PC-3 (cell line): ENCODE measurements at regions not wholly inside any gene's neighbourhood (a gene's known extent, or its start where the extent isn't known, plus 50 kb on each side); places are given as distances from the start of the nearest gene placed in this dataset.

ENCODE experiments used
- ATAC-seq: fragments of 200-7000 bp; cut with Tn5 transposase; 2 replicates; pipeline ENCODE4 v1.9.1; 2020; ENCODE audit warnings: mild to moderate bottlenecking, moderate library complexity
- BruUV-seq: library from RNA; stranded (reverse); fragments of 400-500 nt; replicated peaks from 2 replicates; lab custom pipeline; 2021; lab: Mats Ljungman, UMichigan
- CTCF ChIA-PET: fragments of 300-600 bp; sonication (Branson Sonifier 250); formaldehyde crosslinking; loops from one replicate; lab custom pipeline; 2022; ENCODE audit warnings: antibody characterized with exemption; lab: Charles Lee
- POLR2A ChIA-PET: fragments of 300-600 bp; sonication (Branson Sonifier 250); formaldehyde crosslinking; loops from one replicate; lab custom pipeline; 2022; ENCODE audit warnings: antibody characterized with exemption; ENCODE audit not compliant: unreplicated experiment; lab: Charles Lee
- DNase-seq: peaks from one replicate; pipeline ENCODE4 v3.0.0-alpha.2; 2015
- H2AFZ ChIP-seq: fragments of 300-600 bp; sonication (generic); 2 replicates; pipeline ENCODE4 v1.6.0; 2016; ENCODE audit warnings: antibody characterized with exemption, low read length
- H3F3A ChIP-seq: fragments of 300-600 bp; sonication (generic); one replicate; pipeline ENCODE4 v1.6.0; 2017; ENCODE audit warnings: antibody characterized with exemption, low read length, control low read depth, mild to moderate bottlenecking; ENCODE audit not compliant: unreplicated experiment
- H3K27ac ChIP-seq: fragments of 300-600 bp; sonication (generic); 2 replicates; pipeline ENCODE4 v1.5.1; 2016; ENCODE audit warnings: mild to moderate bottlenecking, low read length
- H3K27me3 ChIP-seq: fragments of 300-600 bp; sonication (generic); 2 replicates; pipeline ENCODE4 v1.6.1; 2016; ENCODE audit warnings: low read length, mixed read lengths
- H3K36me3 ChIP-seq: fragments of 300-600 bp; sonication (generic); 2 replicates; pipeline ENCODE4 v1.6.1; 2016; ENCODE audit warnings: low read depth, mixed run types, low read length, mixed read lengths
- H3K4me1 ChIP-seq: fragments of 300-600 bp; sonication (generic); 2 replicates; pipeline ENCODE4 v1.5.1; 2016; ENCODE audit warnings: low read length; ENCODE audit not compliant: insufficient read depth
- H3K4me2 ChIP-seq: fragments of 300-600 bp; sonication (generic); 2 replicates; pipeline ENCODE4 v1.6.0; 2016; ENCODE audit warnings: low read length
- H3K4me3 ChIP-seq: fragments of 300-600 bp; sonication (generic); 2 replicates; pipeline ENCODE4 v1.5.1; 2016; ENCODE audit warnings: mild to moderate bottlenecking, low read length, mixed read lengths
- H3K79me2 ChIP-seq: fragments of 300-600 bp; sonication (generic); 2 replicates; pipeline ENCODE4 v1.6.1; 2017; ENCODE audit warnings: low read length, mixed read lengths
- H3K9ac ChIP-seq: fragments of 300-600 bp; sonication (generic); 2 replicates; pipeline ENCODE4 v1.6.0; 2016; ENCODE audit warnings: mild to moderate bottlenecking, low read length
- H3K9me2 ChIP-seq: fragments of 300-600 bp; sonication (generic); replicated peaks from 2 replicates; pipeline ENCODE4 v1.6.1; 2016; ENCODE audit warnings: mixed run types, low read length, mixed read lengths
- H3K9me3 ChIP-seq: fragments of 300-600 bp; sonication (generic); 2 replicates; pipeline ENCODE4 v1.6.1; 2016; ENCODE audit warnings: low read length, mixed read lengths
- H4K20me1 ChIP-seq: fragments of 300-600 bp; sonication (generic); 2 replicates; pipeline ENCODE4 v1.6.1; 2016; ENCODE audit warnings: low read length, mixed read lengths
- EZH2 ChIP-seq: fragments of 300-600 bp; sonication (generic); IDR thresholded peaks from one replicate; pipeline ENCODE4 v1.6.1; 2017; ENCODE audit warnings: antibody characterized with exemption, mild to moderate bottlenecking, low read length; ENCODE audit not compliant: unreplicated experiment
- EZH2phosphoT487 ChIP-seq: fragments of 300-600 bp; sonication (generic); IDR thresholded peaks from 2 replicates; pipeline ENCODE4 v1.6.1; 2018; ENCODE audit warnings: mild to moderate bottlenecking, antibody characterized with exemption, low read length, borderline replicate concordance
- intact Hi-C: fragments of 100-400 bp; cut with micrococcal nuclease; formaldehyde crosslinking; loops from 2 replicates; pipeline ENCODE4 v1.9.0; 2023
- TF ChIP-seq, protein P1 (sequence below): fragments of 300-600 bp; sonication (generic); conservative IDR thresholded peaks from 2 replicates; pipeline ENCODE4 v1.5.1; 2017; ENCODE audit warnings: antibody characterized with exemption, low read depth, mild to moderate bottlenecking, low read length

DNA sequence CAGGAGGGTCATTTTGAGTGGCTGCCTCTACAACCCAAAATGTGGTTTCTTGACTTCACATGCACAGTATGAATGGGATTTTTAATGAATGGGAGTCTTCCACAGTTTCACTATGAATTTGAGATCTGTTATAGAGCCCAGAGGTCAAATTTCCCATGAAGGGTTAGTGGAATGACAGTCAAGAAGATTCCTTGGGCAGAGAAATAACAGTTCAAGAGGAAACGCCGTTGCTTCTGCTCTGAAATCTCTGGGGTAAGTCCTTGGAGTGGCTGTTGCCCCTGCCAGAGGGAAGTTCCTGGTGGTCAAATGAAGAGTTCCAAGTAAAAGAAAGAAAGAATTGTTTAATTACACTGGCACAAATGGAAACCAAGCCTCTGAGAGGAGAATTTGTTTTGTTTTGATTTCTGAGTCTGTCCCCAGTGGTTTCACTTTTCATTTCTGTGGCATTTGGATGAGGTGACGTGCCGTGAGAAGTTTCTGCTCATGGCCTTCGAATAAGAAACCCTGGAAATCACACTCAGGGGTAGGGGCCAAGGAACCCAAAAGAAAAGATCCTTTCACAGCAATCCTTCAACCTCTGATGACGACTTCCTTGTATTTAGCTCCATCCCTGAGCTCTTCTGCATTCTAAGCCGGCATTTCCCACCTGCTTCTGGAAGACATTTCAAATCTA is 77.5 kb upstream of the IL12A start:
- no peak overlapping the region for H3K4me2 ChIP-seq
- H3K27me3 ChIP-seq = no peaks in the 10 kb centered on the region
- TF ChIP-seq EZH2 = no peak
- TF ChIP-seq EZH2phosphoT487 = no peak
- TF ChIP-seq, protein P1, sequence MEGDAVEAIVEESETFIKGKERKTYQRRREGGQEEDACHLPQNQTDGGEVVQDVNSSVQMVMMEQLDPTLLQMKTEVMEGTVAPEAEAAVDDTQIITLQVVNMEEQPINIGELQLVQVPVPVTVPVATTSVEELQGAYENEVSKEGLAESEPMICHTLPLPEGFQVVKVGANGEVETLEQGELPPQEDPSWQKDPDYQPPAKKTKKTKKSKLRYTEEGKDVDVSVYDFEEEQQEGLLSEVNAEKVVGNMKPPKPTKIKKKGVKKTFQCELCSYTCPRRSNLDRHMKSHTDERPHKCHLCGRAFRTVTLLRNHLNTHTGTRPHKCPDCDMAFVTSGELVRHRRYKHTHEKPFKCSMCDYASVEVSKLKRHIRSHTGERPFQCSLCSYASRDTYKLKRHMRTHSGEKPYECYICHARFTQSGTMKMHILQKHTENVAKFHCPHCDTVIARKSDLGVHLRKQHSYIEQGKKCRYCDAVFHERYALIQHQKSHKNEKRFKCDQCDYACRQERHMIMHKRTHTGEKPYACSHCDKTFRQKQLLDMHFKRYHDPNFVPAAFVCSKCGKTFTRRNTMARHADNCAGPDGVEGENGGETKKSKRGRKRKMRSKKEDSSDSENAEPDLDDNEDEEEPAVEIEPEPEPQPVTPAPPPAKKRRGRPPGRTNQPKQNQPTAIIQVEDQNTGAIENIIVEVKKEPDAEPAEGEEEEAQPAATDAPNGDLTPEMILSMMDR = no peak
- H3K9ac ChIP-seq = no peak overlapping the region
- DNase-seq (no peak), ATAC-seq (no peak)
- H3K79me2 ChIP-seq = no peaks in the 10 kb centered on the region
- no peaks in the 10 kb centered on the region for H3K9me3 ChIP-seq
- intact Hi-C loops = no loop called here
- no peaks in the 10 kb centered on the region for H3K36me3 ChIP-seq
- H3K4me1 ChIP-seq = no peaks in the 10 kb centered on the region
- no peak overlapping the region for H2AFZ ChIP-seq
- ChIA-PET POLR2A (no interaction called here), CTCF (no interaction called here)
- BruUV-seq = no TSS peak
- H4K20me1 ChIP-seq = no peaks in the 10 kb centered on the region
- no peak overlapping the region for H3K27ac ChIP-seq
- H3F3A ChIP-seq = no peaks in the 10 kb centered on the region
- no peak overlapping the region for H3K4me3 ChIP-seq
- no peaks in the 10 kb centered on the region for H3K9me2 ChIP-seq

DNA sequence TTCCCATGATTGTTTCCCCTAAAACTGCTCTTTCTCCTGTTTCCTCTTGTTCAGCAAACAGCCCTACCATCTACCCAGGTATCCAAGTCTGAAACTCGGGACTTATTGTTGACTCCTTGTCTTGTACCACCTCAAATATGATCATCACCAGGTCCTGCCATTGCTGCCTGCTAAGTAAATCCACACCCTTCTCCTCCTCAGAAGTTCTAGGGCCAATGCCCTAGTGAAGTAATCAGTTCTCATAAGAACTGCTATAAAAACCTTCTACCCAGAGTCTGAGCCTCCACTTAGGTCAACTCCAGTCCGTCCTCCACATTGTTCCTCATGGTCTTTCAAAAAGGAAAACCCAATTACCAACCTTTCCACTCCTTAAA is 77.0 kb upstream of the IL12A start:
- Histone ChIP-seq H3K9me3 (no peaks in the 10 kb centered on the region), H3K36me3 (no peaks in the 10 kb centered on the region), H4K20me1 (no peaks in the 10 kb centered on the region), H3K4me3 (no peak overlapping the region), H3K79me2 (no peaks in the 10 kb centered on the region), H3K4me2 (no peak overlapping the region), H3K9ac (no peak overlapping the region), H3K27ac (no peak overlapping the region), H3K4me1 (no peaks in the 10 kb centered on the region), H3K9me2 (no peaks in the 10 kb centered on the region), H3K27me3 (no peaks in the 10 kb centered on the region), H3F3A (no peaks in the 10 kb centered on the region), H2AFZ (no peak overlapping the region)
- no TSS peak for BruUV-seq
- ChIA-PET POLR2A (no interaction called here), CTCF (no interaction called here)
- TF ChIP-seq, protein P1 = no peak
- no peak for DNase-seq
- intact Hi-C loops = no loop called here
- no peak for ATAC-seq

DNA sequence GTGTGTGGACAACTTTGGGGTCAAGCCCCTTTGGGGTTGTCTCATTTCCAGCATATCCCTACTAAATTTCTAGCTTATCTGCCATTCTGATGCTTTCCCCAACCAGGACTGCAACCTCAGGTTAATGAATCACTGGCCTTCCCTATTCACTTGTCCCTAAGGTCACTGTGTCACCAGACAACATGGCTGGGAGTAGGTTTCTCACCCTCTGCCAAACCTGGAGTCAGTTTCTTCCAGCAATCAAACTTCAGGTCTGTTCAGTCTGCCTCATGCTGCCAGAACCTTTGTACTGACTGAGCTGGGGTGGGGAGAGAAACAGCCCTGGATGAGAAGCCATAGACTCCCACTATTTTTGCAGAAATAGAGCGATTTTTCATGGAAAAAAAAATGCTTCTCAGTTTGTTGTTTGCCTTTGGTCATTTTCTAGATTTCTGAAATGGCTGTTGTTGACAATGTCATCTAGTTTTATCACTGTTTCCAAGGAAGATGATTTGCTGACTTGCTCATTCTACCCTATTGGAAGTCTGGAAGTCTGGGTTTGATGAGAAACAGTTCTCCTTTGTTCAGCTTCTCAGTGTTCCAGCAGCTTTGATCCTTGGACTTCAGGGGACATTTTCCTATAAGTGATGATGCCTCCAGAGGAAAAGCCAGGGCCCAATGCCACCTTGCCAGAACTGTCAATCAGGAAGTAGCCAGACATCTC is 74.8 kb upstream of the IL12A start:
- H3K27ac ChIP-seq = no peak overlapping the region
- peaks cover under 1% of the 10 kb centered on the region for H3F3A ChIP-seq
- no peak overlapping the region for H3K9ac ChIP-seq
- H3K4me2 ChIP-seq = no peak overlapping the region
- H3K4me1 ChIP-seq = peaks cover 8% of the 10 kb centered on the region
- DNase-seq (no peak), ATAC-seq (no peak)
- H4K20me1 ChIP-seq = no peaks in the 10 kb centered on the region
- no peaks in the 10 kb centered on the region for H3K27me3 ChIP-seq
- no TSS peak for BruUV-seq
- H2AFZ ChIP-seq = no peak overlapping the region
- H3K4me3 ChIP-seq = no peak overlapping the region
- ChIA-PET POLR2A (no interaction called here), CTCF (no interaction called here)
- H3K79me2 ChIP-seq = no peaks in the 10 kb centered on the region
- intact Hi-C loops = no loop called here
- TF ChIP-seq EZH2phosphoT487 = no peak
- no peak for TF ChIP-seq EZH2
- TF ChIP-seq, protein P1 = no peak
- H3K9me3 ChIP-seq = no peaks in the 10 kb centered on the region
- H3K36me3 ChIP-seq = no peaks in the 10 kb centered on the region
- no peaks in the 10 kb centered on the region for H3K9me2 ChIP-seq
